Fibroblast of mammary gland (primary cell): ENCODE measurements at regions not wholly inside any gene's neighbourhood (a gene's known extent, or its start where the extent isn't known, plus 50 kb on each side); places are given as distances from the start of the nearest gene placed in this dataset.

Experiments
- DNase-seq: peaks from one replicate; pipeline ENCODE4 v3.0.0-alpha.2; 2010; ENCODE audit warnings: low read depth
- H3K4me3 ChIP-seq: 2 replicates; pipeline ENCODE4 v1.5.1; 2011; ENCODE audit warnings: low read depth, mild to moderate bottlenecking, low read length, moderate library complexity; ENCODE audit not compliant: control insufficient read depth
- CTCF ChIP-seq: conservative IDR thresholded peaks from 2 replicates; pipeline ENCODE4 v1.5.1; 2011; ENCODE audit warnings: low read depth, low read length, inconsistent platforms; ENCODE audit not compliant: control insufficient read depth, insufficient read depth

- no peak for DNase-seq
- no peak overlapping the region for H3K4me3 ChIP-seq
- no peak for TF ChIP-seq CTCF
These were observed 246.6 kb downstream of the LY86 start for GRCh38 chr6:6835223-6835503.

GRCh38 chr6:6836609-6837406, 248.3 kb downstream of the LY86 start:
- no peak for TF ChIP-seq CTCF
- H3K4me3 ChIP-seq: no peak overlapping the region
- DNase-seq: no peak

- no peak overlapping the region for H3K4me3 ChIP-seq
- no peak for TF ChIP-seq CTCF
- DNase-seq: no peak
These were observed 249.1 kb downstream of the LY86 start for GRCh38 chr6:6837541-6838080.

- no peak for TF ChIP-seq CTCF
- H3K4me3 ChIP-seq: no peak overlapping the region
- no peak for DNase-seq
These were observed 252.3 kb downstream of the LY86 start for GRCh38 chr6:6840831-6841291.

GRCh38 chr6:6841571-6841970, 253.1 kb downstream of the LY86 start:
- DNase-seq: no peak
- no peak for TF ChIP-seq CTCF

GRCh38 chr6:6842291-6842690, 253.8 kb downstream of the LY86 start:
- no peak for TF ChIP-seq CTCF
- no peak overlapping the region for H3K4me3 ChIP-seq
- no peak for DNase-seq

More at GRCh38 chr6:6841571-6841970, 253.1 kb downstream of the LY86 start:
- H3K4me3 ChIP-seq: no peak overlapping the region
